GM21529 (cell line): ENCODE measurements at regions not wholly inside any gene's neighbourhood (a gene's known extent, or its start where the extent isn't known, plus 50 kb on each side); places are given as distances from the start of the nearest gene placed in this dataset.

ENCODE experiments used
- ATAC-seq: cut with Tn5 transposase; IDR thresholded peaks from one replicate; pipeline ENCODE4 v1.9.1; 2021; ENCODE audit not compliant: unreplicated experiment

- no peak for ATAC-seq
Observed at GRCh38 chr5:68771732-68772131, 322.1 kb upstream of the SLC30A5 start.

- no peak for ATAC-seq
Observed at GRCh38 chr5:68776381-68776780, 317.4 kb upstream of the SLC30A5 start.

- no peak for ATAC-seq
Observed at GRCh38 chr5:68777135-68777534, 316.7 kb upstream of the SLC30A5 start.

GRCh38 chr5:68778484-68778883 lies 315.3 kb upstream of the SLC30A5 start:
- ATAC-seq: no peak

GRCh38 chr5:68780299-68780955 lies 313.4 kb upstream of the SLC30A5 start:
- ATAC-seq: no peak

- ATAC-seq: no peak
Observed at GRCh38 chr5:68793074-68793473, 300.7 kb upstream of the SLC30A5 start.

GRCh38 chr5:68793993-68794392 lies 299.8 kb upstream of the SLC30A5 start:
- no peak for ATAC-seq

GRCh38 chr5:68795190-68795589 lies 298.6 kb upstream of the SLC30A5 start:
- ATAC-seq: no peak

GRCh38 chr5:68798877-68799843 lies 294.7 kb upstream of the SLC30A5 start:
- ATAC-seq: no peak

- ATAC-seq: no peak
Observed at GRCh38 chr5:68802430-68802829, 291.4 kb upstream of the SLC30A5 start.

GRCh38 chr5:68803881-68804319 lies 289.9 kb upstream of the SLC30A5 start:
- ATAC-seq: no peak

GRCh38 chr5:68804343-68804742 lies 289.5 kb upstream of the SLC30A5 start:
- ATAC-seq: no peak

- ATAC-seq: no peak
Observed at GRCh38 chr5:68805444-68805843, 288.4 kb upstream of the SLC30A5 start.

- ATAC-seq: no peak
Observed at GRCh38 chr5:68817632-68818031, 276.2 kb upstream of the SLC30A5 start.

GRCh38 chr5:68818057-68818695 lies 275.6 kb upstream of the SLC30A5 start:
- no peak for ATAC-seq

GRCh38 chr5:68818870-68819269 lies 274.9 kb upstream of the SLC30A5 start:
- no peak for ATAC-seq

GRCh38 chr5:68821056-68821455 lies 272.8 kb upstream of the SLC30A5 start:
- no peak for ATAC-seq

GRCh38 chr5:68822796-68823195 lies 271.0 kb upstream of the SLC30A5 start:
- no peak for ATAC-seq

- no peak for ATAC-seq
Observed at GRCh38 chr5:68823301-68823700, 270.5 kb upstream of the SLC30A5 start.

GRCh38 chr5:68830377-68830898 lies 263.4 kb upstream of the SLC30A5 start:
- ATAC-seq: no peak

GRCh38 chr5:68834491-68834981 lies 259.3 kb upstream of the SLC30A5 start:
- ATAC-seq: no peak
